ENCODE measurements at regions not wholly inside any gene's neighbourhood (a gene's known extent, or its start where the extent isn't known, plus 50 kb on each side); places are given as distances from the start of the nearest gene placed in this dataset.
"Not testable (repeated sequence)": the region's sequence is repeated elsewhere in the genome, so short reads cannot be mapped to it uniquely, and the experiment has no call there.

DNA sequence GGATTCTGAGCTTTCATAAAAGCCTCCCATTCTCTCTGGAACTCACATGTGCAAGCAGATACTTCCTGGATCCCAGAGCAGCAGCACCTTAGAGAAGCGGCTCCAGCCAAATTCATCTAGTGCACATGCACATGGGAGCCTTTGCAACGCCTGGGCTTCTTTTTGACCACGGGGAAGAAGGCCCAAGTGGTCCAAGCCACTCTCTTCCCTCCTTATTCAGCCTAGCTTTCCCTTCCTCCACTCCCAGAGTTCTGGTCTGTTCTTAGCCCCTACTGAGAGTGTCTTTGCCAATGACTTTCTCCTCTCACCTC, 118.7 kb downstream of the ZNF365 start:
- H3K27me3 ChIP-seq (ENCODE audit: control insufficient read depth, insufficient read depth, low read length): no peaks in the 10 kb centered on the region

DNA sequence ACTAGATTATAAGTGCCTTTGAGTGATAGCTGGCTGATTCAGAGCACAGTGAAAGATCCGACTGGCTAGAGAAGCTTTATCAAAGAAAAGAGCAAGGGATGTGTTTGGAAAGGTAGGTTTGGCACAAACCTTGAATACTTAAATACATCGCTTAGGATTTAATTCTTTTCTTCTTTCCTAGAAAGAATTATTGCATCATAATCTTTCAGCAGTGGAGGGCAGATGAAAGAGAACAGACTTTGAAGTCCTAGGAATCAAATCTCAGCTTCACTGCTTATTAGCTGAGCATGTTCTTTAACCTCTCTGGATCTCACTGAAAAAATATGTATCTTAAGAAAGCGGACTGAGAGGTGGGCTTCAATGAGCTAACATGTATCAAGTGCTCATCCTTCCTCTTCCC, 122.8 kb downstream of the ZNF365 start:
- H3K4me3 ChIP-seq (ENCODE audit: low read depth, low read length): no peak overlapping the region
- H3K27me3 ChIP-seq (ENCODE audit: control insufficient read depth, insufficient read depth, low read length): no peaks in the 10 kb centered on the region
- H3K36me3 ChIP-seq (ENCODE audit: control insufficient read depth, insufficient read depth, low read length): no peaks in the 10 kb centered on the region
- 0 out of 2 replicates have a peak, but pooled peaks cover 3% of the 10 kb centered on the region for H3K9me3 ChIP-seq (ENCODE audit: control insufficient read depth, insufficient read depth, low read depth, low read length)
- no peak overlapping the region for H3K27ac ChIP-seq (ENCODE audit: low read depth, low read length)
- H3K4me1 ChIP-seq (ENCODE audit: control insufficient read depth, insufficient read depth, low read length): peaks cover 6% of the 10 kb centered on the region; the same call in 1 of the 2 replicates
- H3K9ac ChIP-seq (ENCODE audit: low read length): no peak overlapping the region

More for the DNA sequence above, 118.7 kb downstream of the ZNF365 start:
- Histone ChIP-seq H3K4me3 (ENCODE audit: low read depth, low read length) (no peak overlapping the region), H3K4me1 (ENCODE audit: control insufficient read depth, insufficient read depth, low read length) (no peaks in the 10 kb centered on the region), H3K9ac (ENCODE audit: low read length) (no peak overlapping the region), H3K9me3 (ENCODE audit: control insufficient read depth, insufficient read depth, low read depth, low read length) (no peaks in the 10 kb centered on the region), H3K36me3 (ENCODE audit: control insufficient read depth, insufficient read depth, low read length) (no peaks in the 10 kb centered on the region), H3K27ac (ENCODE audit: low read depth, low read length) (no peak overlapping the region)

DNA sequence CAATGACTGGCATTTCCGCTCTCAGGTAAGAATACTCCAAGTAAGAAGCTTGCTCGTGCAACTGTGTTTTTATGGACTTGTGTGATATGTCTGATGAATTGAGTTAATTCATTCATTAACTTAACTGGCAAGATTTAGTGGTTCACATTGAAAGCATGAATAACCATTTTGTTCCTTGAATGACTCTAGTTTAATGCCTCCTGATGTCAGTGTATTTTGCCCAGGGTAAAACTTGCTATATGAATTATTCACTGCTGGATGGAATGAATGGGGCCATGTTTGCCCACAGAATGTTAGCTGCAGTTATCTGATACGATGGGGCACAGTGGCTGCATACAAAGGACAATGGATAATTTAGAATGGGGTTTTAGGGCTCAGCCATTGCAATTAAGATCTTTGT, 124.1 kb downstream of the ZNF365 start:
- Histone ChIP-seq H3K27me3 (ENCODE audit: control insufficient read depth, insufficient read depth, low read length) (no peaks in the 10 kb centered on the region), H3K4me3 (ENCODE audit: low read depth, low read length) (no peak overlapping the region), H3K9ac (ENCODE audit: low read length) (no peak overlapping the region), H3K27ac (ENCODE audit: low read depth, low read length) (no peak overlapping the region), H3K9me3 (ENCODE audit: control insufficient read depth, insufficient read depth, low read depth, low read length) (0 out of 2 replicates have a peak, but pooled peaks cover 3% of the 10 kb centered on the region), H3K4me1 (ENCODE audit: control insufficient read depth, insufficient read depth, low read length) (peaks cover 9% of the 10 kb centered on the region; the same call in 1 of the 2 replicates), H3K36me3 (ENCODE audit: control insufficient read depth, insufficient read depth, low read length) (no peaks in the 10 kb centered on the region)

DNA sequence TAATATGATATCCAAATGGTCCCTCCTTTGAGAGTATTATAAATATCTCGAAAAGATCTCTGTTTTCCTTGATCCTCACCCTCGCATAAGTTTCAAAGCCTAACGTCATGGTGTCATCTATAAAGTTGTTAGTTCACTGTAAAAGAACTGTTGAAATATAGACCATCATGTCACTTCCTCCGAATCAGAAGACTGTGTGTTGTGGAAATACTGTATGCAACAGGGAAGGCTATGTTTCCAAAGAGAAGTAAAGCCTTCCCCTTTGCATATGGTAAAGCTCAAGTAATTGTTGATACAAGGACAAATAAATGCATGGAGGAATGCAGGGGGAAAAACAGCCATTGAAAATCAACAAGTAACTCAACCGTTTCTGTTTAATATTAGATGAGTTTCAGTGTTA, 125.9 kb downstream of the ZNF365 start:
- H3K4me3 ChIP-seq (ENCODE audit: low read depth, low read length); H3K36me3 ChIP-seq (ENCODE audit: control insufficient read depth, insufficient read depth, low read length); H3K27ac ChIP-seq (ENCODE audit: low read depth, low read length); H3K27me3 ChIP-seq (ENCODE audit: control insufficient read depth, insufficient read depth, low read length); H3K9ac ChIP-seq (ENCODE audit: low read length); H3K9me3 ChIP-seq (ENCODE audit: control insufficient read depth, insufficient read depth, low read depth, low read length): not testable (repeated sequence)
- peaks cover 27% of the 10 kb centered on the region for H3K4me1 ChIP-seq (ENCODE audit: control insufficient read depth, insufficient read depth, low read length)

- Histone ChIP-seq H3K36me3 (ENCODE audit: control insufficient read depth, insufficient read depth, low read length) (no peaks in the 10 kb centered on the region), H3K9ac (ENCODE audit: low read length) (no peak overlapping the region), H3K27ac (ENCODE audit: low read depth, low read length) (no peak overlapping the region), H3K27me3 (ENCODE audit: control insufficient read depth, insufficient read depth, low read length) (no peaks in the 10 kb centered on the region), H3K4me3 (ENCODE audit: low read depth, low read length) (no peak overlapping the region), H3K9me3 (ENCODE audit: control insufficient read depth, insufficient read depth, low read depth, low read length) (0 out of 2 replicates have a peak, but pooled peaks cover 3% of the 10 kb centered on the region), H3K4me1 (ENCODE audit: control insufficient read depth, insufficient read depth, low read length) (peaks cover 41% of the 10 kb centered on the region)
Measured at GRCh38 chr10:62501547-62501946, 127.4 kb downstream of the ZNF365 start.

DNA sequence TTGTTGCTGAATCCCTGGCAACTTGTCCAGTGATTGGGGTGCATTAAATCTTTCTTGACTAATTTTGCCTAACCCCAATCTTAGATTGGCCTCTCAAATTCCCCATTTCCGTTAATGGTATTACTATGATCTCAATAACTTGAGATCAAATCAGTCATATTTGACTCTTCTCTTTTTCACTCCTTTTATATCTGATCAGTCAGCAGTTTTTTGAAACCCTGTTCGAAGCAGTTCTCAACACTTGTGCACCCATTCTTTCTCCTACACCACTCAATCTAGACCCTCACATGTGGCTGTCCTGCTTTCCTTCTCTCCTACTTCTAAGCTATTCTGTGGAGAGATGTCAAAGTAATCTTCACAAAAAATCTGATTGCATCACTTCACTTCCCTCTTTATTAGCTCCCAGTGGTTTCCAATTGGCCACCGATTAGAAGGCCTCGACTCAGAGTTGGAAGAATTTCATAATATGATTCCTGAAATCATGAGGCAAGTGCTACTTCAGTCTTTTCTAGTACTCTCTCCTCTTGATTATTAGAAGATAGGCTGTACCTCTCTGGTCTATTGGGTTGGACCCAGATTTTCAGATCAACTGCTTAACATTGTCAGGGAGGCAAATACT, 128.9 kb downstream of the ZNF365 start:
- Histone ChIP-seq H3K4me3 (ENCODE audit: low read depth, low read length) (no peak overlapping the region), H3K27ac (ENCODE audit: low read depth, low read length) (no peak overlapping the region), H3K9me3 (ENCODE audit: control insufficient read depth, insufficient read depth, low read depth, low read length) (0 out of 2 replicates have a peak, but pooled peaks cover 3% of the 10 kb centered on the region), H3K36me3 (ENCODE audit: control insufficient read depth, insufficient read depth, low read length) (no peaks in the 10 kb centered on the region), H3K9ac (ENCODE audit: low read length) (no peak overlapping the region), H3K4me1 (ENCODE audit: control insufficient read depth, insufficient read depth, low read length) (peaks cover 52% of the 10 kb centered on the region), H3K27me3 (ENCODE audit: control insufficient read depth, insufficient read depth, low read length) (no peaks in the 10 kb centered on the region)

DNA sequence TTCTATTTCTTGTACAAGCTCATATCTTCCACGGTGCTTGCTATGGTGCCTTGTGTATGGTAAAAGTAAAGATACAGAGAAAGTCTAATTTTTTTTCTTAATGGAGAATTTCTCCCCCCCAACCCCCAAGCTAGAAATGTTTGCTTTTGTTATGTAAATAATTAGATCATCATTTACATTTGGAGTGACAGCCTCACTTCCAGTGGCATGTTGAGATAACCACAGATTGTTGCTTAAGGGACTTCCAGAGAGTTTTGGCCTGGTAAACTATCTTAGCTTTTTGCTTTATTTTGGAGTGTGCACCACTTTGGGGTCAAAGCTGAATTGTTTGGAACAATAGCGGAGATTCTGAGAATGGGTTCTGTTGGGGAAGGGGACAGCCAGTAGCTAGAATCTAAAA, 129.7 kb downstream of the ZNF365 start:
- peaks cover 52% of the 10 kb centered on the region for H3K4me1 ChIP-seq (ENCODE audit: control insufficient read depth, insufficient read depth, low read length)
- H3K27me3 ChIP-seq (ENCODE audit: control insufficient read depth, insufficient read depth, low read length): no peaks in the 10 kb centered on the region
- H3K9me3 ChIP-seq (ENCODE audit: control insufficient read depth, insufficient read depth, low read depth, low read length): 0 out of 2 replicates have a peak, but pooled peaks cover 3% of the 10 kb centered on the region
- H3K27ac ChIP-seq (ENCODE audit: low read depth, low read length): no peak overlapping the region
- H3K4me3 ChIP-seq (ENCODE audit: low read depth, low read length): no peak overlapping the region
- no peaks in the 10 kb centered on the region for H3K36me3 ChIP-seq (ENCODE audit: control insufficient read depth, insufficient read depth, low read length)
- H3K9ac ChIP-seq (ENCODE audit: low read length): no peak overlapping the region

DNA sequence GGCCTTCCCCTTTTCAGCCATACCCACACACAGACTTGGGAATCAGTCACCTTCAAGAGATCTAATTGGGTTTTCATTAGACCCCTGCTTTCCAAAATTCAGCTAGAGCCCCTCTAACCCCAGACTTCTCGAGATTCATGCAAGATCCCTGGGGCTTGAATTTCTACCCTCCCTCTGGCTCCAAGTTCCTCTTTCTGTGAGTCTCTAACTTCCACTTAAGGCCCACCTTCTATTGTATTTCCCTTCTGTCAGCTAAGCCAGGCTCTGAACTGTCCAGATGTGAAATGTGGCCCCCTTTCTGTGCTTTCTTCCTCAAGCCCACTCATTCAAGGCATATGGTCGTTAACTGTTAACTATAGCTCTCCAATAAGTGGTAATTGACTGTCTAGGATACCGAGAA, 132.2 kb downstream of the ZNF365 start:
- no peaks in the 10 kb centered on the region for H3K36me3 ChIP-seq (ENCODE audit: control insufficient read depth, insufficient read depth, low read length)
- no peaks in the 10 kb centered on the region for H3K9me3 ChIP-seq (ENCODE audit: control insufficient read depth, insufficient read depth, low read depth, low read length)
- peaks cover 45% of the 10 kb centered on the region for H3K4me1 ChIP-seq (ENCODE audit: control insufficient read depth, insufficient read depth, low read length)
- H3K27me3 ChIP-seq (ENCODE audit: control insufficient read depth, insufficient read depth, low read length): no peaks in the 10 kb centered on the region
- H3K27ac ChIP-seq (ENCODE audit: low read depth, low read length): no peak overlapping the region
- no peak overlapping the region for H3K4me3 ChIP-seq (ENCODE audit: low read depth, low read length)
- no peak overlapping the region for H3K9ac ChIP-seq (ENCODE audit: low read length)

GRCh38 chr10:62511238-62511637, 137.1 kb downstream of the ZNF365 start:
- no peak overlapping the region for H3K9ac ChIP-seq (ENCODE audit: low read length)
- H3K27ac ChIP-seq (ENCODE audit: low read depth, low read length): no peak overlapping the region
- H3K36me3 ChIP-seq (ENCODE audit: control insufficient read depth, insufficient read depth, low read length): no peaks in the 10 kb centered on the region
- no peaks in the 10 kb centered on the region for H3K27me3 ChIP-seq (ENCODE audit: control insufficient read depth, insufficient read depth, low read length)
- peaks cover 13% of the 10 kb centered on the region; the same call in 1 of the 2 replicates for H3K4me1 ChIP-seq (ENCODE audit: control insufficient read depth, insufficient read depth, low read length)
- H3K9me3 ChIP-seq (ENCODE audit: control insufficient read depth, insufficient read depth, low read depth, low read length): no peaks in the 10 kb centered on the region
- H3K4me3 ChIP-seq (ENCODE audit: low read depth, low read length): no peak overlapping the region

- H3K27me3 ChIP-seq (ENCODE audit: control insufficient read depth, insufficient read depth, low read length): no peaks in the 10 kb centered on the region
- H3K4me1 ChIP-seq (ENCODE audit: control insufficient read depth, insufficient read depth, low read length): peaks cover 9% of the 10 kb centered on the region; the same call in 1 of the 2 replicates
- H3K9me3 ChIP-seq (ENCODE audit: control insufficient read depth, insufficient read depth, low read depth, low read length): no peaks in the 10 kb centered on the region
- no peak overlapping the region for H3K27ac ChIP-seq (ENCODE audit: low read depth, low read length)
- no peak overlapping the region for H3K9ac ChIP-seq (ENCODE audit: low read length)
- no peak overlapping the region for H3K4me3 ChIP-seq (ENCODE audit: low read depth, low read length)
- no peaks in the 10 kb centered on the region for H3K36me3 ChIP-seq (ENCODE audit: control insufficient read depth, insufficient read depth, low read length)
Measured at GRCh38 chr10:62511656-62512055, 137.5 kb downstream of the ZNF365 start.

- H3K9ac ChIP-seq (ENCODE audit: low read length): no peak overlapping the region
- no peak overlapping the region for H3K27ac ChIP-seq (ENCODE audit: low read depth, low read length)
- H3K9me3 ChIP-seq (ENCODE audit: control insufficient read depth, insufficient read depth, low read depth, low read length): no peaks in the 10 kb centered on the region
- no peaks in the 10 kb centered on the region for H3K36me3 ChIP-seq (ENCODE audit: control insufficient read depth, insufficient read depth, low read length)
- H3K4me1 ChIP-seq (ENCODE audit: control insufficient read depth, insufficient read depth, low read length): no peaks in the 10 kb centered on the region
- no peak overlapping the region for H3K4me3 ChIP-seq (ENCODE audit: low read depth, low read length)
- H3K27me3 ChIP-seq (ENCODE audit: control insufficient read depth, insufficient read depth, low read length): no peaks in the 10 kb centered on the region
Measured at GRCh38 chr10:62512732-62513475, 138.7 kb downstream of the ZNF365 start.
